H1 (cell line): ENCODE measurements at regions not wholly inside any gene's neighbourhood (a gene's known extent, or its start where the extent isn't known, plus 50 kb on each side); places are given as distances from the start of the nearest gene placed in this dataset.

Experiments used
- CTCF ChIA-PET: fragments of 300-600 bp; sonication (Branson Sonifier 250); formaldehyde crosslinking; loops from one replicate; lab custom pipeline; 2021; ENCODE audit not compliant: partially characterized antibody; lab: Charles Lee
- POLR2A ChIA-PET: fragments of 300-600 bp; sonication (Branson Sonifier 250); formaldehyde crosslinking; loops from one replicate; lab custom pipeline; 2021; ENCODE audit warnings: inconsistent platforms; ENCODE audit not compliant: partially characterized antibody; lab: Charles Lee
- DNase-seq, 2 experiments: peaks; one replicate each; pipeline versions ENCODE4 v3.0.0 to v3.0.0-alpha.2; 2010 to 2022; ENCODE audit warnings: low spot score in 2 of 2, low read depth in 1 of 2, mixed read lengths in 1 of 2
- FAIRE-seq: peaks from 2 replicates; lab custom pipeline; 2011; peaks lifted over from hg19 to GRCh38; lab: Jason Lieb, UNC
- H2AFZ ChIP-seq: 2 replicates; pipeline ENCODE4 v1.8.1; 2012; ENCODE audit warnings: low read length, inconsistent platforms
- H2AK5ac ChIP-seq: 2 replicates; pipeline ENCODE4 v1.6.1; 2013; ENCODE audit warnings: low read depth, low read length
- H2BK120ac ChIP-seq: replicated peaks from 2 replicates; pipeline ENCODE3; 2013; ENCODE audit warnings: low read depth, low read length, inconsistent platforms
- H2BK12ac ChIP-seq: 2 replicates; pipeline ENCODE4 v1.6.1; 2013; ENCODE audit warnings: low read depth, low read length
- H2BK15ac ChIP-seq: 2 replicates; pipeline ENCODE4 v1.6.1; 2013; ENCODE audit warnings: low read length
- H2BK20ac ChIP-seq: 2 replicates; pipeline ENCODE4 v1.6.1; 2013; ENCODE audit warnings: low read length
- H2BK5ac ChIP-seq: 2 replicates; pipeline ENCODE4 v1.6.1; 2013; ENCODE audit warnings: low read depth, low read length
- H3K14ac ChIP-seq: 2 replicates; pipeline ENCODE4 v1.6.1; 2013; ENCODE audit warnings: inconsistent platforms; ENCODE audit not compliant: insufficient read length
- H3K18ac ChIP-seq: 2 replicates; pipeline ENCODE4 v1.6.1; 2013; ENCODE audit warnings: low read length; ENCODE audit errors: extremely low read depth
- H3K23ac ChIP-seq: 2 replicates; pipeline ENCODE4 v1.6.1; 2013; ENCODE audit warnings: inconsistent platforms; ENCODE audit not compliant: insufficient read length
- H3K23me2 ChIP-seq: 2 replicates; pipeline ENCODE4 v1.6.1; 2013; ENCODE audit warnings: low read depth, low read length
- H3K27ac ChIP-seq: 2 replicates; pipeline ENCODE4 v1.6.1; 2011; ENCODE audit warnings: low read depth, low read length, inconsistent platforms
- H3K27me3 ChIP-seq, 4 experiments: replicated peaks in 1 of 4; 1 replicate in 1 of 4; 2 replicates in 3 of 4; pipeline versions ENCODE4 v1.6.1 to v1.8.1; 2011 to 2013; ENCODE audit warnings: low read length in 3 of 4, mild to moderate bottlenecking in 3 of 4, inconsistent platforms in 2 of 4, mixed read lengths in 2 of 4, moderate library complexity in 1 of 4; ENCODE audit not compliant: control insufficient read depth in 3 of 4, insufficient read depth in 3 of 4; ENCODE audit errors: extremely low read depth in 1 of 4
- H3K36me3 ChIP-seq, 4 experiments: 2 replicates each; pipeline versions ENCODE4 v1.6.1 to v1.8.1; 2011 to 2013; ENCODE audit warnings: mild to moderate bottlenecking in 4 of 4, low read length in 3 of 4, moderate library complexity in 2 of 4, control low read depth in 1 of 4, inconsistent platforms in 1 of 4; ENCODE audit not compliant: insufficient read depth in 4 of 4, control insufficient read depth in 2 of 4
- H3K4ac ChIP-seq: replicated peaks from 2 replicates; pipeline ENCODE3; 2013; ENCODE audit warnings: low read length, low read depth, mixed read lengths, inconsistent platforms; ENCODE audit not compliant: insufficient read length
- H3K4me1 ChIP-seq, 4 experiments: replicated peaks in 1 of 4; 1 replicate in 1 of 4; 2 replicates in 3 of 4; pipeline versions ENCODE4 v1.6.1 to v1.8.1; 2011 to 2013; ENCODE audit warnings: low read length in 3 of 4, inconsistent platforms in 2 of 4, mixed read lengths in 1 of 4; ENCODE audit not compliant: insufficient read depth in 4 of 4, control insufficient read depth in 3 of 4
- H3K4me2 ChIP-seq, 2 experiments: 2 replicates each; pipeline versions ENCODE4 v1.6.1 to v1.8.1; 2011 to 2013; ENCODE audit warnings: low read depth in 2 of 2, low read length in 2 of 2, control low read depth in 1 of 2, inconsistent platforms in 1 of 2, mild to moderate bottlenecking in 1 of 2; ENCODE audit not compliant: insufficient read depth in 1 of 2
- H3K4me3 ChIP-seq, 4 experiments: fragments of 200-600, 300-600 bp in 1 of 4; sonication (generic), shearing (Covaris generic), sonication (Bioruptor Twin) in 1 of 4; 2 replicates each; pipeline versions ENCODE4 v1.5.1 to v1.8.1; 2011 to 2016; ENCODE audit warnings: low read length in 4 of 4, low read depth in 3 of 4, control low read depth in 2 of 4, inconsistent platforms in 2 of 4, mild to moderate bottlenecking in 2 of 4, mixed read lengths in 1 of 4, moderate library complexity in 1 of 4; ENCODE audit not compliant: insufficient read depth in 2 of 4; ENCODE audit errors: extremely low read depth in 1 of 4
- H3K56ac ChIP-seq: replicated peaks from 2 replicates; pipeline ENCODE3; 2013; ENCODE audit warnings: low read depth, mild to moderate bottlenecking, mixed read lengths, low read length, inconsistent platforms; ENCODE audit not compliant: insufficient read length
- H3K79me1 ChIP-seq: 2 replicates; pipeline ENCODE4 v1.6.1; 2013; ENCODE audit warnings: low read depth, low read length, control low read depth
- H3K79me2 ChIP-seq, 2 experiments: 2 replicates each; pipeline versions ENCODE4 v1.6.1 to v1.8.1; 2012 to 2013; ENCODE audit warnings: low read length in 2 of 2, mild to moderate bottlenecking in 2 of 2, inconsistent platforms in 1 of 2; ENCODE audit not compliant: insufficient read depth in 2 of 2, control insufficient read depth in 1 of 2
- H3K9ac ChIP-seq, 4 experiments: replicated peaks in 1 of 4; 1 replicate in 1 of 4; 2 replicates in 3 of 4; pipeline versions ENCODE4 v1.6.1 to v1.8.1; 2011 to 2013; ENCODE audit warnings: low read depth in 3 of 4, low read length in 3 of 4, control low read depth in 2 of 4, mild to moderate bottlenecking in 2 of 4, moderate library complexity in 2 of 4, inconsistent platforms in 1 of 4; ENCODE audit errors: extremely low read depth in 1 of 4
- H3K9me3 ChIP-seq, 2 experiments: 2 replicates each; pipeline versions ENCODE4 v1.6.1 to v1.8.1; 2012 to 2013; ENCODE audit warnings: mild to moderate bottlenecking in 2 of 2, moderate library complexity in 2 of 2, control low read depth in 1 of 2, inconsistent platforms in 1 of 2, low read depth in 1 of 2, low read length in 1 of 2, mixed read lengths in 1 of 2; ENCODE audit not compliant: insufficient read depth in 2 of 2
- H4K20me1 ChIP-seq, 2 experiments: replicated peaks in 1 of 2; 2 replicates each; pipeline versions ENCODE3 to v1.8.1; 2011 to 2013; ENCODE audit warnings: inconsistent platforms in 2 of 2, low read length in 2 of 2, mild to moderate bottlenecking in 1 of 2; ENCODE audit not compliant: insufficient read depth in 2 of 2, control insufficient read depth in 1 of 2
- H4K5ac ChIP-seq: 2 replicates; pipeline ENCODE4 v1.6.1; 2013; ENCODE audit warnings: low read length, low read depth, mixed read lengths, inconsistent platforms; ENCODE audit not compliant: insufficient read length
- H4K8ac ChIP-seq: 2 replicates; pipeline ENCODE4 v1.8.0; 2013; ENCODE audit warnings: mild to moderate bottlenecking, moderate library complexity, low read length, inconsistent platforms; ENCODE audit not compliant: insufficient read depth; ENCODE audit errors: extremely low read depth
- H4K91ac ChIP-seq: replicated peaks from 2 replicates; pipeline ENCODE3; 2013; ENCODE audit warnings: low read length, mixed read lengths, inconsistent platforms; ENCODE audit not compliant: insufficient read length
- MAFK ChIP-seq: IDR thresholded peaks from 2 replicates; pipeline ENCODE4 v1.6.1; 2012; ENCODE audit warnings: low read depth, mild to moderate bottlenecking, improper control_type of control experiment, low read length
- RAD21 ChIP-seq, 2 experiments: IDR thresholded peaks in 1 of 2; conservative IDR thresholded peaks in 1 of 2; 2 replicates each; pipeline ENCODE4 v1.6.1; 2011; ENCODE audit warnings: low read depth in 2 of 2, low read length in 2 of 2, improper control_type of control experiment in 1 of 2, inconsistent platforms in 1 of 2, mild to moderate bottlenecking in 1 of 2, moderate library complexity in 1 of 2
- WGBS, 2 experiments: shearing (Covaris generic) in 1 of 2; methylation state at CpG; one replicate each; pipeline versions ENCODE4 v1.1.6 to v1.1.7; 2013 to 2015; ENCODE audit warnings: low lambda C conversion rate in 2 of 2, mixed read lengths in 2 of 2, inconsistent platforms in 1 of 2, low coverage in 1 of 2, missing lambda C conversion rate in 1 of 2; ENCODE audit not compliant: insufficient replicate concordance in 2 of 2, insufficient coverage in 1 of 2, insufficient read length in 1 of 2; ENCODE audit errors: extremely low coverage in 1 of 2, missing lambda C conversion rate in 1 of 2; 5-methylcytosine and 5-hydroxymethylcytosine counted together
- TF ChIP-seq, protein P1 (sequence below): IDR thresholded peaks from 2 replicates; pipeline ENCODE4 v1.6.1; 2011; ENCODE audit warnings: low read length, improper control_type of control experiment
- TF ChIP-seq, protein P2 (sequence below), 3 experiments: IDR thresholded peaks; 1 replicate in 2 of 3; 2 replicates in 1 of 3; pipeline versions ENCODE4 v1.5.1 to v1.6.1; 2011; ENCODE audit warnings: low read length in 3 of 3, mild to moderate bottlenecking in 3 of 3, inconsistent platforms in 2 of 3, low read depth in 1 of 3, moderate library complexity in 1 of 3; ENCODE audit not compliant: insufficient read depth in 1 of 3; ENCODE audit errors: control extremely low read depth in 1 of 3

DNA sequence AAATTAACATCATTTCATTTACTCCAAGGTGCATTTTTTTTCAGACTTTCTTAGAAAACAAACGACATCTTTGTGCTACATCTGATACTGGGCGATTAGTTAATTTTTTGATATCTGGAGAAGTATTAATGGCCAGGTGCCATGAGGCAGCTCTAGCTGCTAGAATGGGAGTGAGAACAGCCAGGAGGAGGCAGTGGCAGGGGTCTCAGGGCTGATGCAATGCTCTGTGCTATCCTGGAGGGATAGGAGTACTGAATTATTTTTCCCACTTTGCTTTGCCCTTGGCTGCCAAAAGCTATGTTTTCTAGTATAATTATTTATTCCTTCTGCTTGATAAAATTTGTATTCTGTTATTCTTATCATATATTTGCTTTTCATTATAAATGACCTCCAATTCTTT, 133.6 kb upstream of the NOX3 start:
- no peak overlapping the region for H2BK20ac ChIP-seq
- H3K4me1 ChIP-seq = no peaks in the 10 kb centered on the region; a peak in 1 of 7 replicates
- no peak overlapping the region for H2BK12ac ChIP-seq
- ChIA-PET POLR2A (no interaction called here), CTCF (no interaction called here)
- H3K4me3 ChIP-seq = no peak overlapping the region
- H3K36me3 ChIP-seq = no peaks in the 10 kb centered on the region
- H3K79me2 ChIP-seq = no peaks in the 10 kb centered on the region
- DNase-seq (no peak), FAIRE-seq (no peak)
- no peak overlapping the region for H2BK120ac ChIP-seq
- TF ChIP-seq MAFK (no peak), RAD21 (IDR thresholded peaks at IDR 0.05 in 1 of 2, conservative IDR thresholded peaks at IDR 0.05 in 1 of 2; ENCODE audit: low read depth in 2 of 2, low read length in 2 of 2) (no peak; a peak in 1 of 4 replicates)
- TF ChIP-seq, protein P1, sequence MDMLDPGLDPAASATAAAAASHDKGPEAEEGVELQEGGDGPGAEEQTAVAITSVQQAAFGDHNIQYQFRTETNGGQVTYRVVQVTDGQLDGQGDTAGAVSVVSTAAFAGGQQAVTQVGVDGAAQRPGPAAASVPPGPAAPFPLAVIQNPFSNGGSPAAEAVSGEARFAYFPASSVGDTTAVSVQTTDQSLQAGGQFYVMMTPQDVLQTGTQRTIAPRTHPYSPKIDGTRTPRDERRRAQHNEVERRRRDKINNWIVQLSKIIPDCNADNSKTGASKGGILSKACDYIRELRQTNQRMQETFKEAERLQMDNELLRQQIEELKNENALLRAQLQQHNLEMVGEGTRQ = no peak
- TF ChIP-seq, protein P2, sequence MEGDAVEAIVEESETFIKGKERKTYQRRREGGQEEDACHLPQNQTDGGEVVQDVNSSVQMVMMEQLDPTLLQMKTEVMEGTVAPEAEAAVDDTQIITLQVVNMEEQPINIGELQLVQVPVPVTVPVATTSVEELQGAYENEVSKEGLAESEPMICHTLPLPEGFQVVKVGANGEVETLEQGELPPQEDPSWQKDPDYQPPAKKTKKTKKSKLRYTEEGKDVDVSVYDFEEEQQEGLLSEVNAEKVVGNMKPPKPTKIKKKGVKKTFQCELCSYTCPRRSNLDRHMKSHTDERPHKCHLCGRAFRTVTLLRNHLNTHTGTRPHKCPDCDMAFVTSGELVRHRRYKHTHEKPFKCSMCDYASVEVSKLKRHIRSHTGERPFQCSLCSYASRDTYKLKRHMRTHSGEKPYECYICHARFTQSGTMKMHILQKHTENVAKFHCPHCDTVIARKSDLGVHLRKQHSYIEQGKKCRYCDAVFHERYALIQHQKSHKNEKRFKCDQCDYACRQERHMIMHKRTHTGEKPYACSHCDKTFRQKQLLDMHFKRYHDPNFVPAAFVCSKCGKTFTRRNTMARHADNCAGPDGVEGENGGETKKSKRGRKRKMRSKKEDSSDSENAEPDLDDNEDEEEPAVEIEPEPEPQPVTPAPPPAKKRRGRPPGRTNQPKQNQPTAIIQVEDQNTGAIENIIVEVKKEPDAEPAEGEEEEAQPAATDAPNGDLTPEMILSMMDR (IDR thresholded peaks at IDR 0.05; ENCODE audit: control extremely low read depth in 1 of 3, insufficient read depth in 1 of 3, low read depth in 1 of 3, low read length in 3 of 3) = peak in 2 of 3 experiments; percentile 1 to 3; a peak in 2 of 4 replicates
- no peak overlapping the region for H4K5ac ChIP-seq
- H3K18ac ChIP-seq = no peak overlapping the region
- no peak overlapping the region for H4K91ac ChIP-seq
- H3K79me1 ChIP-seq = no peaks in the 10 kb centered on the region
- no peaks in the 10 kb centered on the region for H4K20me1 ChIP-seq
- H3K14ac ChIP-seq = no peak overlapping the region
- no peak overlapping the region for H2AK5ac ChIP-seq
- no peak overlapping the region for H3K4me2 ChIP-seq
- no peak overlapping the region for H3K4ac ChIP-seq
- no peak overlapping the region for H3K9ac ChIP-seq
- no peak overlapping the region for H2AFZ ChIP-seq
- 0 out of 2 replicates have a peak overlapping the region, but pooled peaks have one; percentile 22 for H2BK15ac ChIP-seq
- H3K27me3 ChIP-seq = no peaks in the 10 kb centered on the region
- H3K23ac ChIP-seq = no peak overlapping the region
- H2BK5ac ChIP-seq = no peak overlapping the region
- H3K27ac ChIP-seq = no peak overlapping the region
- no peaks in the 10 kb centered on the region for H3K9me3 ChIP-seq
- WGBS, 2 experiments = 85% methylated on average over 2 of the region's 2 CpGs; no CpG with 5 or more reads in 1 of the 2 experiments
- H4K8ac ChIP-seq = no peak overlapping the region
- H3K56ac ChIP-seq = no peak overlapping the region
- no peaks in the 10 kb centered on the region for H3K23me2 ChIP-seq
